Activated CD8-positive, alpha-beta T cell treated with anti-CD3 and anti-CD28 coated beads, Interleukin-2, amount 10 ng/mL, durations not matched to agents 7 days and 5 days (primary cell): ENCODE measurements at regions not wholly inside any gene's neighbourhood (a gene's known extent, or its start where the extent isn't known, plus 50 kb on each side); places are given as distances from the start of the nearest gene placed in this dataset.

Experiments used
- ATAC-seq: fragments of 150-1000 bp; cut with Tn5 transposase; one replicate; pipeline ENCODE4 v1.10.0; 2021; ENCODE audit warnings: moderate library complexity
- CTCF ChIA-PET: fragments of 350-600 bp; sonication (Branson Sonifier 250); formaldehyde crosslinking; loops from one replicate; lab custom pipeline; 2021; ENCODE audit warnings: antibody characterized with exemption; lab: Charles Lee
- POLR2A ChIA-PET: fragments of 350-600 bp; sonication (Branson Sonifier 250); formaldehyde crosslinking; loops from one replicate; lab custom pipeline; 2021; ENCODE audit warnings: antibody characterized with exemption; lab: Charles Lee
- DNase-seq: peaks from one replicate; pipeline ENCODE4 v3.0.0-alpha.2; 2020
- H3K27ac Mint-ChIP-seq: one replicate; pipeline ENCODE4 v1.8.0; 2021; ENCODE audit warnings: mild to moderate bottlenecking, mixed read lengths
- H3K27me3 Mint-ChIP-seq: one replicate; pipeline ENCODE4 v1.8.0; 2021; ENCODE audit warnings: low read depth, mixed read lengths
- H3K36me3 Mint-ChIP-seq: one replicate; pipeline ENCODE4 v1.8.0; 2021; ENCODE audit warnings: low read depth, mixed read lengths
- H3K4me1 Mint-ChIP-seq: one replicate; pipeline ENCODE4 v1.8.0; 2021; ENCODE audit warnings: low read depth, mixed read lengths
- H3K4me3 Mint-ChIP-seq: one replicate; pipeline ENCODE4 v1.8.0; 2021; ENCODE audit warnings: mild to moderate bottlenecking, mixed read lengths
- H3K9me3 Mint-ChIP-seq: one replicate; pipeline ENCODE4 v1.8.0; 2022; ENCODE audit warnings: mixed read lengths; ENCODE audit not compliant: insufficient read depth

DNA sequence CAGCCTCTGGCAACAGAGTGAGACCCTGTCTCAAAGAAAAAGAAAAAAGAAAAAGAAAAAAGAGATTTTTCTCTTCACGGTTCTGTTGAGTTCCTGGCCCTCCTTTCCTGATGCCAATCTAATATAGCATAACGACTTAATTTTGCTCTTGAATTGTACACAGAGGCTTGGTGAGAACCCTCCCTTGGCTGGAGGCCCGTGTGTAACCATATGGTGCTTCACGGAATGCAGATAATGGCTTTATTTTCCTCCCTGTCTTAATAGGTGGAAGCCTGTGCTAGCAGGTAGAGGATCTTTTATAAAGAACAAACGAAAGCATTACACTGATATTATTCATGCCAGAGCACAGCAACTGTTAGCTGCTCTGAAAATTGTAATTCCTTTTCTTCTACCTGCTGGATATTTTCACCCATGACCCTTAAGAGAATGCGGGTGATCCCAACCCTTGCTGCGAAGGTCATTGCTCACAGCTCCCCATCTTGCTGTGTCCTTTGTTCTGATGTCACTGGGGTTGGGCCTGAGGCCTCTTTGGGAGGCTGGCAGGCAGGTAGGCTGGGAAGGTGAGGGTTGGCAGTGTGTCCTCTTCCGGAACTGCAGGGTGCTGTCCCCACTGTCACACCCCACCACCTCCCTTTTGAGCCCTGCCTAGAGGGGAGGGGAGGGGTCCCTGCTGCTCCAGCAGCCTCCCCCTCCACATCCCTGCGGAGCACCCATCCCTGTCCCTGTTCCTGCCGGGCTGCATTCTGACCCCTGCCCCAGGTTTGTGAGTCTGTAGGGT is 83.8 kb upstream of the STOX2 start:
- ChIA-PET CTCF (no interaction called here), POLR2A (no interaction called here)
- no peak overlapping the region for H3K27ac Mint-ChIP-seq
- DNase-seq, result no peak
- no peaks in the 10 kb centered on the region for H3K36me3 Mint-ChIP-seq
- H3K4me3 Mint-ChIP-seq, result no peak overlapping the region
- no peaks in the 10 kb centered on the region for H3K27me3 Mint-ChIP-seq
- ATAC-seq, result no peak
- H3K4me1 Mint-ChIP-seq, result no peaks in the 10 kb centered on the region
- no peaks in the 10 kb centered on the region for H3K9me3 Mint-ChIP-seq

DNA sequence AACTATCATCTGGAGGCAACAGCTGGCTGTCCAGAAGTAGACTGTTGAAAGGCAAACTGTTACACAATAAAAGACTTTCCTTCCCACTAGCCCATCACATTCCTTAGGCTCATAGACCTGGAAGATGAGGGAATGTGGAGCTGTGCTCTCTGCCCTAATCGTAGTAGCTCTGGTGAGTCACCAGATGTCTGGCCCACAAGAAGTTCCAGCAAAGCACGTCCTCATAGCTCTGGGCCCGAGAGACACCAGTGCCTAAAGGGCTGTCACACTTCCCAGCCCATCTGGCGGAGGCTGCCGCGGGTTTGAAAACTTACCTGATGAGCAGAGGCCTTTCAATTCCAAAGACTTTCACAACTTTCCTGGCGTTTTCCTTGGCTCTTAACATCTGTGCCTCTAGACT is 81.7 kb upstream of the STOX2 start:
- no peak for ATAC-seq
- Mint-ChIP-seq H3K36me3 (no peaks in the 10 kb centered on the region), H3K9me3 (no peaks in the 10 kb centered on the region), H3K4me3 (no peak overlapping the region), H3K27ac (no peak overlapping the region), H3K27me3 (no peaks in the 10 kb centered on the region), H3K4me1 (peaks cover 5% of the 10 kb centered on the region)
- CTCF ChIA-PET, result no interaction called here
- POLR2A ChIA-PET, result no interaction called here
- DNase-seq, result no peak

DNA sequence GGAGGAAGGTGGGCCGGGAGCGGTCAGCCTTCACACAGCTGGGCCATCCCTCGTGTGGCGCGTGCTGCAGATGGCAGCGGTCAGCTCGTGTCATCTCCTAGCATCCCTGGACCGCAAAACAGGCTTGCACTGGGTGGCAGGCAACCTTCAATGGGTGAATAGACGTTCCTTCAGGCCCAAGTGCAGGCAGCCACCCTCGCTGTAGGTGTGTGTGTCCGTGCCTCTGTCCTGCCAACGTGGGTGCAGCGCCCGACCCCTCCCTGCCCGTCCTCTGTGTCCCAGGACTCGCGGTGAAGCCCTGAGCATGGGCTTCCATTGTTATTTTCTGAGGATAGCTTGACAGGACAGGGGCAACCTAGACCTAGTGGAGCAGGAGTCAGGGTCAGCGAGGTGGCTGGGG is 79.8 kb upstream of the STOX2 start:
- ChIA-PET CTCF (no interaction called here), POLR2A (no interaction called here)
- DNase-seq, result no peak
- no peak overlapping the region for H3K27ac Mint-ChIP-seq
- no peaks in the 10 kb centered on the region for H3K9me3 Mint-ChIP-seq
- H3K27me3 Mint-ChIP-seq, result no peaks in the 10 kb centered on the region
- ATAC-seq, result no peak
- peaks cover 9% of the 10 kb centered on the region for H3K4me1 Mint-ChIP-seq
- no peaks in the 10 kb centered on the region for H3K36me3 Mint-ChIP-seq
- no peak overlapping the region for H3K4me3 Mint-ChIP-seq

DNA sequence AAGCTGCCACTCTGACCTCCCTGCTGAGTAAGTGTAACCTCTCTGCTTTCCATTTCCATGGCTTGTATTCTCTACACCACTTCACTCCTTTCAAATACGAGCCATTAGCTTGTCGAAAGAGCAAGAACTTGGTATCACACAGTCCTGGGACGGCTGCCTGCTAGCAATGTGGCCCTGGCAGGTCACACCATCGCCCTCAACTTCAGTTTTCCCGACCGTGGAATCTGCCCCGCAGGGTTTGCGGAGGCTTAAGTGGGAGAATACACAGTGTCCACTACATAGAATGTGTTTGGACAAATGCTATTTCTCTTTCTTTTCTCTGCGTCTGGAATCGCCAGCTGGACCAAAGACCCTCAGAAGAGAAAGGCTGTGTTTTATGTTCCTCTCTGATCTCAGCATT is 78.6 kb upstream of the STOX2 start:
- Mint-ChIP-seq H3K36me3 (no peaks in the 10 kb centered on the region), H3K9me3 (no peaks in the 10 kb centered on the region), H3K27ac (no peak overlapping the region), H3K4me1 (peaks cover 9% of the 10 kb centered on the region), H3K4me3 (no peak overlapping the region), H3K27me3 (no peaks in the 10 kb centered on the region)
- POLR2A ChIA-PET, result no interaction called here
- CTCF ChIA-PET, result no interaction called here
- ATAC-seq (no peak), DNase-seq (no peak)

DNA sequence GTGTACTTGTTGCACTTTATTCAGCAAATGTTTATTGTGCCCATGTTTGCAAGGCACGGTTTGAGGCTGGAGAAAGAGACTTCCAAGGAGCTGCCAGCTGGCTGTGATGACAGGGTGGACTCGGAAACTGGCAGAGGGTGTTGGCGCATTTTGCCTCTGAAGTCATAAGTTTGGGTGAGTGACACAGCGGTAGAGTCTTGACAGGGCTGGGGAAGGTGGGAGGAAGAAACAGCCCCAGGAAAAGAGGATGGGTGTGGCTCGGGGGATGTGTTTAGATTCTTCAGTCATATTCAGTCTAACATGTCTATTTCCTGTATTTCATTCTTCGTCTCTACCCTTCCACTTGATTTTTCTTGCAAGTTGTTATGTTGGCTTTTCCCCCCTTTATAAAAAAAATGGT is 77.0 kb upstream of the STOX2 start:
- ATAC-seq (no peak), DNase-seq (no peak)
- Mint-ChIP-seq H3K36me3 (no peaks in the 10 kb centered on the region), H3K9me3 (no peaks in the 10 kb centered on the region), H3K4me3 (no peak overlapping the region), H3K4me1 (peaks cover 9% of the 10 kb centered on the region), H3K27ac (no peak overlapping the region), H3K27me3 (no peaks in the 10 kb centered on the region)
- CTCF ChIA-PET, result no interaction called here
- POLR2A ChIA-PET, result no interaction called here

DNA sequence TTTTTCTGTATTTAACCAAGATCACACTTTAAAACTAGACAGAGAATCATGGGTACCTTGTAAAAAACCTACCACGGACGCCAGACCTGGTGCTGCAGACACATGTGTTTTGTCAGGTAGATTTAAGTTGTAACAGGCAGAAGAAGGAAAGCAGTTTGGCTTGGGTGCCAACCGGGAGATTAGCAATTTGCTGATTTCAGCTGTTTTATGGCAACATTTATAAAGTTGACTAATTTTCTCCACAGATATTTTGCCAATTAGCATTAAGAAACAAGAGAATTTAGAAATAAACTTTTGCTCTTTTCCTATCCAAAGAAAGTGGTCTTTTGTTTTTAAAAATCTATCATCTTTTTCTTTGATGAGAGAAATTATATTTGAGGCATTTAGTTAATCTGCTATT is 76.3 kb upstream of the STOX2 start:
- POLR2A ChIA-PET, result no interaction called here
- Mint-ChIP-seq H3K27me3 (no peaks in the 10 kb centered on the region), H3K36me3 (no peaks in the 10 kb centered on the region), H3K9me3 (no peaks in the 10 kb centered on the region), H3K27ac (no peak overlapping the region), H3K4me1 (peaks cover 9% of the 10 kb centered on the region), H3K4me3 (no peak overlapping the region)
- ATAC-seq (no peak), DNase-seq (no peak)
- CTCF ChIA-PET, result no interaction called here

DNA sequence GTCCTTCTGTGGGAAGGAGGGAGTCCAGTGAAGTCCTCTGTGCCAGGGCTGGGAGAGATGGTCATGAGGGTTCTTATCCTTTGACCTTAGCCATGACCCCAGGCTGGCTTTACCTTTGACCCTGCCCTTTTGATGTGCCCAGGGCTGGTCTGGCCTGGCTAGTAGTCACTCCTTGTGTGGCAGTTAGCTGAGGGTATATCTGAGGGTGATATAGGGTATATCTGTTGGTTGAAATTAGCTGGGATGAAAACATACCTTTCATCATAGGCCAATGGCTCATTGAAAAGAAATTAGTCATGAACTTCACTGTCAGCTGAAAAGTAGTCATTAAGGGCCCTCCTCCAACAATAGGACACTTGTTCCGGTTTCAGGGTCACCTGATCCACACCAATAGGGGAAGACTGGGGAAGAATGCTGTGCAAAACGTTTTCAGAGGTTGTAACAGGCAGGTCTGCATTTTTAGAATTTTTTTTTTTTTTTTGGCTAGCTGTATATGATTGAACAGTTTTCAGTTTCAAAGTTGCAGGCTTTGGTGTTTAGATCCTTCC is 74.6 kb upstream of the STOX2 start:
- H3K4me1 Mint-ChIP-seq, result peaks cover 9% of the 10 kb centered on the region
- DNase-seq (no peak), ATAC-seq (no peak)
- CTCF ChIA-PET, result no interaction called here
- H3K36me3 Mint-ChIP-seq, result no peaks in the 10 kb centered on the region
- H3K9me3 Mint-ChIP-seq, result no peaks in the 10 kb centered on the region
- H3K4me3 Mint-ChIP-seq, result no peak overlapping the region
- POLR2A ChIA-PET, result no interaction called here
- H3K27ac Mint-ChIP-seq, result no peak overlapping the region
- no peaks in the 10 kb centered on the region for H3K27me3 Mint-ChIP-seq

DNA sequence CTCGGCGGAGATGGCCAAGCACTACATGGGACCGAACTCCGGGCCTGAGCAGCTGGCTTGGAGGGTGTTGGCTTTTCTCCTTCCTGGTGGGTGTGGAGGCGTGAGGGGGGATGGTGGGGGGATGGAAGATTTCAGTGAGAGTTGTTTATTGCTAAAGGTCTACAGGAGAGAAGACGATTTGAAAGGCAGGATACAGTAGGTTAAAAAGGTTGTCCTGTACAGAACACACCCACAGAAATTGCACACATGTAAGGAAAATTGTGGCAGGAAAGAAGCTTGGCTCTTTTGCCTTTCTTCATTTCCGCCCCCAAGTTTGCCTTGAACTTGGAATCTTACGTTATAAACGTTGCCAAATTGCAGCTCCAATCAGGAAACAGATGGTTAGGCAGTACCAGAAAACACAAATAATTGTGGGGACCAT is 74.1 kb upstream of the STOX2 start:
- no peaks in the 10 kb centered on the region for H3K36me3 Mint-ChIP-seq

DNA sequence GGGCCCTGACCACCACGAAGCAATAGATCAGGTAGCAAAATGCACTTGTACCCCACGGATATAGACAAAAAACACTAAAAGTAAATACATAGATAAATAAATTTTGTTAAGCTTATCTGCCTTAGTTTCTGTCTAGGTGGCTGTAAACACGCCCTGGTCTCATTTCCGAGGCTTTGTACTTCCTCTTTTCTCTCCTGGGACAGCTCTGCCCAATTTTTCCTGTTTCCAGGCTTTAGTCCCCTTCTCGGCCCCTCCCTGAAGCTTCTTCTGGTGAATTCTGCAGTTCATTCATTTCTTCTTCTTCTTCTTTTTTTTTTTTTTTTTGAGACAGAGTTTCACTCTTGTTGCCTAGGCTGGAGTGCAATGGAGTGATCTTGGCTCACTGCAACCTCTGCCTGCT is 73.4 kb upstream of the STOX2 start:
- ChIA-PET POLR2A (no interaction called here), CTCF (interaction anchor here (1.2 kb wide), 1 partner anchor 9 kb away, joined by 3 read pairs; no protein-coding TSS in a partner anchor)
- Mint-ChIP-seq H3K27me3 (no peaks in the 10 kb centered on the region), H3K4me3 (no peak overlapping the region), H3K4me1 (peaks cover 9% of the 10 kb centered on the region), H3K9me3 (no peaks in the 10 kb centered on the region), H3K27ac (no peak overlapping the region), H3K36me3 (no peaks in the 10 kb centered on the region)
- ATAC-seq (no peak), DNase-seq (no peak)

More for the DNA sequence above, 74.1 kb upstream of the STOX2 start:
- ATAC-seq (no peak), DNase-seq (no peak)
- ChIA-PET CTCF (interaction anchor here (1.2 kb wide), 1 partner anchor 9 kb away, joined by 3 read pairs; no protein-coding TSS in a partner anchor), POLR2A (no interaction called here)
- Mint-ChIP-seq H3K4me3 (no peak overlapping the region), H3K9me3 (no peaks in the 10 kb centered on the region), H3K4me1 (peaks cover 9% of the 10 kb centered on the region), H3K27me3 (no peaks in the 10 kb centered on the region), H3K27ac (no peak overlapping the region)

DNA sequence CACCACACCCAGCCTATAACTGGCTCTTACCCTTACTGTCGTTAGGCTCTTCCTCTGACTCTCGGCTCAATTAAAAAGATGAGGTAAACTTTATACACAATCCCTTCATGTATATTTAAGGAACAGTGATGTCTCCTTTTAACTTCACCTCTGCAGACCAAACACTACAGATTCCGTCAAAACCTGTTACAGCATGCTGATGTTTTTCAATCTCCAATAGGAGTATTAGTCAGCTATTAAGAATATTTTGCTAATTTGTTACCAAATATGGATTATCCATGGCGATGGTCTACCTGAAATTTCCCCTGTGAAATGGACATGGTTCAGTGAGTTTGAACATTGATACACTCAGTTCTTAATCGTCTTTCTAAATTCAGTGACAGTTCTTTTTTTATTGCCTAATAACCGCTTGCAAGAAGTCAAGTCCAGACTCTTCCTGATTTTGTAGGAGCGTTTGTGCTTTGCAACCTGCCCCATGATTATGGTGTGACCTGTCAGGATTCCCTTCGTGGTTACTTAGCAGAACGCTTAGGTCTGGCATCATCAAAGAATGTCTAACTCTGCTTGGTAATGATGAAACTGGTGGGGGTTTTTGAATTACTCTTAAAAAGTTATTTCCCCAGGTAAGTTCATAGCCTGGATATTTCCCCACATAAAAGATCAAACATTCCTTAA is 72.2 kb upstream of the STOX2 start:
- no peaks in the 10 kb centered on the region for H3K36me3 Mint-ChIP-seq
- ATAC-seq, result no peak
- H3K27me3 Mint-ChIP-seq, result no peaks in the 10 kb centered on the region
- H3K9me3 Mint-ChIP-seq, result no peaks in the 10 kb centered on the region
- H3K4me1 Mint-ChIP-seq, result peaks cover 8% of the 10 kb centered on the region
- no peak for DNase-seq
- no peak overlapping the region for H3K27ac Mint-ChIP-seq
- POLR2A ChIA-PET, result no interaction called here
- CTCF ChIA-PET, result no interaction called here
- H3K4me3 Mint-ChIP-seq, result no peak overlapping the region

DNA sequence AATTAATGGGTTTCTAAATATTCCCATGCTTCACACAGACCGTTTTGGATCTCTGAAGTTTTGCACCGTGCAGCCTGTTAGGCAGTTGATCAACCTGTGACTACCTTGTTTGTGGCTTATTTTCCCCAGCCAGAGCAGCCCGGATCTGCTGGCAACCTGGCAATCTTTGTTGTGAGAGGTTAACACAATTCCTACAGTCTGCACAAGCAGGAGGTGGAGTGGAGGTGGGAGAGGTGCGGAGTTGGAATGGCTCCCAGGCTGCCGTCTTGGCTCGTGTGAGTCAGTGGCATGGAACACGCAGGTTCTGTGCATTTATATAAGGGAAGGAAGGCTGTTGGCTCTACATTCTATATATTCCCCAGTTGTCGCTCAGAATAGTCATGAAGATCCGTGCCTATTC is 70.9 kb upstream of the STOX2 start:
- POLR2A ChIA-PET, result no interaction called here
- Mint-ChIP-seq H3K4me1 (no peaks in the 10 kb centered on the region), H3K27ac (no peak overlapping the region), H3K9me3 (no peaks in the 10 kb centered on the region), H3K36me3 (no peaks in the 10 kb centered on the region), H3K27me3 (peaks cover under 1% of the 10 kb centered on the region), H3K4me3 (no peak overlapping the region)
- DNase-seq (no peak), ATAC-seq (no peak)
- CTCF ChIA-PET, result no interaction called here

DNA sequence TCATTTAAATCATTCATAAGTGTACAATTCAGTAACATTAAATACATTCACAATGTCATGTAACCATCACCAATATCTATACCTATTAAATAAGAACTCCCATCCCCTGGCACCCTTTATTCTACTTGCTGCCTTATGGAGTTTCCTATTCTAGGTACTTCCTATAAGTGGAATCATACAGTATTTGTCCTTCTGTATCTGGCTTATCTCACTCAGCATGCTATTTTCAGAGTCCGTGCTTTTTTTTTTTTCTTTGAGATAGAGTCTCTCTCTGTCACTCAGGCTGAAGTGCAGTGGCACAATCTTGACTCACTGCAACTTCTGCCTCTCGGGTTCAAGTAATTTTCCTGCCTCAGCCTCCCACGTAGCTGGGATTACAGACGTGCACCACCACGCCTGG is 67.9 kb upstream of the STOX2 start:
- H3K4me3 Mint-ChIP-seq, result no peak overlapping the region
- DNase-seq (no peak), ATAC-seq (no peak)
- no peaks in the 10 kb centered on the region for H3K36me3 Mint-ChIP-seq
- no peak overlapping the region for H3K27ac Mint-ChIP-seq
- H3K27me3 Mint-ChIP-seq, result peaks cover 3% of the 10 kb centered on the region
- POLR2A ChIA-PET, result no interaction called here
- CTCF ChIA-PET, result no interaction called here
- H3K9me3 Mint-ChIP-seq, result no peaks in the 10 kb centered on the region
- no peaks in the 10 kb centered on the region for H3K4me1 Mint-ChIP-seq
